GM19468 (cell line): ENCODE measurements at regions not wholly inside any gene's neighbourhood (a gene's known extent, or its start where the extent isn't known, plus 50 kb on each side); places are given as distances from the start of the nearest gene placed in this dataset.
"Not testable (repeated sequence)": the region's sequence is repeated elsewhere in the genome, so short reads cannot be mapped to it uniquely, and the experiment has no call there.

ENCODE experiments used
- ATAC-seq: cut with Tn5 transposase; IDR thresholded peaks from one replicate; pipeline ENCODE4 v1.9.1; 2021; ENCODE audit warnings: mild to moderate bottlenecking, moderate library complexity, moderate number of reproducible peaks; ENCODE audit not compliant: unreplicated experiment; ENCODE audit errors: extremely low read depth

GRCh38 chr2:142586693-142587580 is 290.5 kb upstream of the KYNU start:
- no peak for ATAC-seq

- peak; percentile 84 for ATAC-seq
Measured at GRCh38 chr2:142585785-142586184, 291.7 kb upstream of the KYNU start.

GRCh38 chr2:142582317-142582716 is 295.1 kb upstream of the KYNU start:
- ATAC-seq = no peak

GRCh38 chr2:142581491-142581890 is 296.0 kb upstream of the KYNU start:
- ATAC-seq = no peak

GRCh38 chr2:142580691-142581090 is 296.8 kb upstream of the KYNU start:
- no peak for ATAC-seq

GRCh38 chr2:142575561-142575960 is 301.9 kb upstream of the KYNU start:
- ATAC-seq = no peak

- no peak for ATAC-seq
Measured at GRCh38 chr2:142574388-142574787, 303.1 kb upstream of the KYNU start.

GRCh38 chr2:142572346-142573132 is 304.9 kb upstream of the KYNU start:
- ATAC-seq = no peak

GRCh38 chr2:142571934-142572333 is 305.5 kb upstream of the KYNU start:
- no peak for ATAC-seq

- ATAC-seq = no peak
Measured at GRCh38 chr2:142562900-142563299, 314.6 kb upstream of the KYNU start.

GRCh38 chr2:142561656-142562055 is 315.8 kb upstream of the KYNU start:
- ATAC-seq = no peak

- no peak for ATAC-seq
Measured at GRCh38 chr2:142557391-142557790, 320.1 kb upstream of the KYNU start.

- ATAC-seq = not testable (repeated sequence)
Measured at GRCh38 chr2:142545999-142546398, 331.5 kb upstream of the KYNU start.

GRCh38 chr2:142545036-142545435 is 332.4 kb upstream of the KYNU start:
- ATAC-seq = no peak

- ATAC-seq = no peak
Measured at GRCh38 chr2:142544173-142544572, 333.3 kb upstream of the KYNU start.

- ATAC-seq = no peak
Measured at GRCh38 chr2:142542431-142542910, 335.0 kb upstream of the KYNU start.

GRCh38 chr2:142536966-142537365 is 340.5 kb upstream of the KYNU start:
- no peak for ATAC-seq

- ATAC-seq = no peak
Measured at GRCh38 chr2:142536492-142536891, 341.0 kb upstream of the KYNU start.

- ATAC-seq = no peak
Measured at GRCh38 chr2:142535311-142535710, 342.2 kb upstream of the KYNU start.

GRCh38 chr2:142533177-142533576 is 344.3 kb upstream of the KYNU start:
- no peak for ATAC-seq

- ATAC-seq = no peak
Measured at GRCh38 chr2:142531377-142531776, 346.1 kb upstream of the KYNU start.
